ENCODE measurements at regions not wholly inside any gene's neighbourhood (a gene's known extent, or its start where the extent isn't known, plus 50 kb on each side); places are given as distances from the start of the nearest gene placed in this dataset.
A peak's percentile ranks its signal among the peaks of the same experiment; 100 is the strongest.

- no peaks in the 10 kb centered on the region for H3K9me3 ChIP-seq (ENCODE audit: low read depth)
- H3K4me1 ChIP-seq, result peaks cover 72% of the 10 kb centered on the region
- H4K20me1 ChIP-seq (ENCODE audit: low read depth), result peaks cover 71% of the 10 kb centered on the region
- H3K4me2 ChIP-seq, result peak overlapping the region; percentile 87
- Mint-ChIP-seq H3K4me1 (peaks cover 74% of the 10 kb centered on the region), H3K27ac (no peak overlapping the region), H3K4me3 (no peak overlapping the region), H3K27me3 (ENCODE audit: insufficient read depth, low read depth) (peaks cover 73% of the 10 kb centered on the region), H3K36me3 (no peaks in the 10 kb centered on the region), H3K9me3 (no peaks in the 10 kb centered on the region)
- no peak overlapping the region for H3K9ac ChIP-seq
- H3F3A ChIP-seq (ENCODE audit: low read depth), result peaks cover 43% of the 10 kb centered on the region
- H3K27ac ChIP-seq, result no peak overlapping the region
- TF ChIP-seq EZH2 (IDR thresholded peaks at IDR 0.05) (no peak), CTCF (IDR thresholded peaks at IDR 0.05) (no peak), EZH2phosphoT487 (IDR thresholded peaks at IDR 0.05) (no peak)
- peaks cover 100% of the 10 kb centered on the region for H3K27me3 ChIP-seq
- H3K79me2 ChIP-seq (ENCODE audit: low read depth), result no peaks in the 10 kb centered on the region
- H2AFZ ChIP-seq (replicated peaks), result no peak overlapping the region
- H3K4me3 ChIP-seq, result no peak overlapping the region
- DNase-seq (ENCODE audit: low spot score), result no peak
- H3K36me3 ChIP-seq, result no peaks in the 10 kb centered on the region
Observed at GRCh38 chr10:101286248-101287046, 57.2 kb upstream of the LBX1 start.

GRCh38 chr10:101287183-101287996, 58.1 kb upstream of the LBX1 start:
- peak; percentile 31 for DNase-seq (ENCODE audit: low spot score)
- H3K4me1 ChIP-seq, result peaks cover 68% of the 10 kb centered on the region
- no peaks in the 10 kb centered on the region for H3K79me2 ChIP-seq (ENCODE audit: low read depth)
- H3K4me3 ChIP-seq, result no peak overlapping the region
- no peaks in the 10 kb centered on the region for H3K36me3 ChIP-seq
- Mint-ChIP-seq H3K9me3 (no peaks in the 10 kb centered on the region), H3K4me1 (peaks cover 64% of the 10 kb centered on the region), H3K27me3 (ENCODE audit: insufficient read depth, low read depth) (peaks cover 68% of the 10 kb centered on the region), H3K27ac (no peak overlapping the region), H3K4me3 (no peak overlapping the region), H3K36me3 (no peaks in the 10 kb centered on the region)
- peaks cover 62% of the 10 kb centered on the region for H4K20me1 ChIP-seq (ENCODE audit: low read depth)
- no peak overlapping the region for H3K27ac ChIP-seq
- H3K27me3 ChIP-seq, result peaks cover 100% of the 10 kb centered on the region
- no peak overlapping the region for H3K9ac ChIP-seq
- no peaks in the 10 kb centered on the region for H3K9me3 ChIP-seq (ENCODE audit: low read depth)
- no peak overlapping the region for H2AFZ ChIP-seq (replicated peaks)
- peaks cover 41% of the 10 kb centered on the region for H3F3A ChIP-seq (ENCODE audit: low read depth)
- no peak overlapping the region for H3K4me2 ChIP-seq
- peak; percentile 42 for TF ChIP-seq EZH2phosphoT487 (IDR thresholded peaks at IDR 0.05)
- peak; percentile 49 for TF ChIP-seq EZH2 (IDR thresholded peaks at IDR 0.05)
- no peak for TF ChIP-seq CTCF (IDR thresholded peaks at IDR 0.05)

GRCh38 chr10:101287997-101288635, 58.9 kb upstream of the LBX1 start:
- Histone ChIP-seq H2AFZ (replicated peaks) (no peak overlapping the region), H3F3A (ENCODE audit: low read depth) (peaks cover 41% of the 10 kb centered on the region), H4K20me1 (ENCODE audit: low read depth) (peaks cover 57% of the 10 kb centered on the region), H3K4me2 (no peak overlapping the region), H3K4me3 (no peak overlapping the region), H3K27me3 (peaks cover 100% of the 10 kb centered on the region), H3K9ac (no peak overlapping the region), H3K79me2 (ENCODE audit: low read depth) (no peaks in the 10 kb centered on the region), H3K27ac (no peak overlapping the region), H3K36me3 (no peaks in the 10 kb centered on the region), H3K4me1 (peaks cover 67% of the 10 kb centered on the region), H3K9me3 (ENCODE audit: low read depth) (no peaks in the 10 kb centered on the region)
- Mint-ChIP-seq H3K4me1 (peaks cover 62% of the 10 kb centered on the region), H3K27ac (no peak overlapping the region), H3K36me3 (no peaks in the 10 kb centered on the region), H3K9me3 (no peaks in the 10 kb centered on the region), H3K27me3 (ENCODE audit: insufficient read depth, low read depth) (peaks cover 64% of the 10 kb centered on the region), H3K4me3 (no peak overlapping the region)
- TF ChIP-seq EZH2phosphoT487 (IDR thresholded peaks at IDR 0.05), result peak; percentile 37
- peak; percentile 57 for TF ChIP-seq CTCF (IDR thresholded peaks at IDR 0.05)
- peak; percentile 51 for TF ChIP-seq EZH2 (IDR thresholded peaks at IDR 0.05)
- peak; percentile 80 for DNase-seq (ENCODE audit: low spot score)

Measured in neural progenitor cell (in vitro differentiated cells).